Prostate gland (tissue), 2 donors: ENCODE measurements at regions not wholly inside any gene's neighbourhood (a gene's known extent, or its start where the extent isn't known, plus 50 kb on each side); places are given as distances from the start of the nearest gene placed in this dataset.

Experiments
- DNase-seq: peaks from one replicate; pipeline ENCODE4 v3.0.0-alpha.2; 2019; ENCODE audit warnings: low spot score
- H3K27ac ChIP-seq, 2 donors: fragments of 200-600 bp; sonication (generic); 2 replicates each; pipeline ENCODE4 v1.5.1; 2017 to 2019
- H3K27me3 ChIP-seq: fragments of 200-600 bp; sonication (generic); replicated peaks from 2 replicates; pipeline ENCODE4 v1.5.1; 2019; ENCODE audit not compliant: insufficient read depth
- H3K36me3 ChIP-seq, 2 donors: fragments of 200-600 bp; sonication (generic); 1 replicate in 1 of 2; 2 replicates in 1 of 2; pipeline versions ENCODE4 v1.5.1 to v1.8.1; 2017 to 2019
- H3K4me1 ChIP-seq: fragments of 200-600 bp; sonication (generic); replicated peaks from 2 replicates; pipeline ENCODE4 v1.5.1; 2019
- H3K4me3 ChIP-seq, 2 donors: fragments of 200-600 bp; sonication (generic); 2 replicates each; pipeline ENCODE4 v1.5.1; 2017 to 2019
- H3K9me3 ChIP-seq: fragments of 200-600 bp; sonication (generic); 2 replicates; pipeline ENCODE4 v1.5.1; 2017
- POLR2A ChIP-seq: fragments of 450-650 bp; IDR thresholded peaks from one replicate; pipeline ENCODE4 v1.6.1; 2016; ENCODE audit warnings: antibody characterized with exemption, mild to moderate bottlenecking
- POLR2AphosphoS5 ChIP-seq: sonication (generic); formaldehyde crosslinking; IDR thresholded peaks from one replicate; pipeline ENCODE4 v1.6.1; 2017; ENCODE audit warnings: antibody characterized with exemption
- WGBS: methylation state at CpG from one replicate; pipeline ENCODE4 v1.1.5; 2018; 5-methylcytosine and 5-hydroxymethylcytosine counted together
- intact Hi-C: fragments of 100-400 bp; cut with DNase I; formaldehyde crosslinking; loops from one replicate; pipeline ENCODE4 v1.14.2; 2022
- TF ChIP-seq, protein P1 (sequence below), 4 experiments: fragments of 200-600 bp in 2 of 4; fragments of 450-650 bp in 2 of 4; sonication (generic) in 2 of 4; IDR thresholded peaks; 1 replicate in 3 of 4; 2 replicates in 1 of 4; pipeline ENCODE4 v1.5.1; 2016 to 2019; ENCODE audit warnings: antibody characterized with exemption in 4 of 4, mild to moderate bottlenecking in 2 of 4, moderate library complexity in 2 of 4

DNA sequence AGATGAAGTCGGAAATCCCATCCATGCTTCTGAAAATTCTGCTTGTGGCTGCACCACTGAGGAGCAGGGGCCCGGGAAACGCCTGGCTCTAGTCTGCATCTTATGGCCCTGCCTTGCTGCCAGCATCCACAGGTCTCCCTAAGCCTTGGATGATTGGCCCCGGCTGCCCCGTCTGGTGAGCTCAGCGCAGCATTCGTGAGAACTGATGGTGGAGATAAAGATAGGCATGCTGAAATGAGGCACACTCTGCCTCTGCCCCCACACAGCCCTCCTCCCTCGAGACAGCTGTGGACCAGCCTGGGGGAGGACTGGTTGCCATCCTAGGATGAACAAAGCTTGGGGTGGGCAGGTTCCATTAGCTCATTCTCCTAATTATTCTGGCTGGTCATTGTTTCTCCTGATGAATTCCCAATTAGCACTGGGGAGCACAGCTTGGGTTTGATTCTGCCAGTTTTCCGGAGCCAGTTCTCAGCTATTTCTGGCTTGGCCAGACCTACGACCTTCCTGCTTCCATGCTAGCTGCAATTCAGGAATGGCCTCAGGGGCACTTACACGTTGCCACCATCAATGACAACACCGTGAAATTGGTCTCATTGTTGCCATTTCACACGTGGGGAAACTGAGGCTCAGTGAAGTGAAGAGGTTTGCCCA lies 62.8 kb upstream of the CPEB4 start:
- intact Hi-C loops = no loop called here
- Histone ChIP-seq H3K9me3 (no peaks in the 10 kb centered on the region), H3K27ac (no peak overlapping the region), H3K36me3 (no peaks in the 10 kb centered on the region), H3K4me3 (no peak overlapping the region), H3K27me3 (no peaks in the 10 kb centered on the region), H3K4me1 (no peaks in the 10 kb centered on the region)
- TF ChIP-seq, protein P1, sequence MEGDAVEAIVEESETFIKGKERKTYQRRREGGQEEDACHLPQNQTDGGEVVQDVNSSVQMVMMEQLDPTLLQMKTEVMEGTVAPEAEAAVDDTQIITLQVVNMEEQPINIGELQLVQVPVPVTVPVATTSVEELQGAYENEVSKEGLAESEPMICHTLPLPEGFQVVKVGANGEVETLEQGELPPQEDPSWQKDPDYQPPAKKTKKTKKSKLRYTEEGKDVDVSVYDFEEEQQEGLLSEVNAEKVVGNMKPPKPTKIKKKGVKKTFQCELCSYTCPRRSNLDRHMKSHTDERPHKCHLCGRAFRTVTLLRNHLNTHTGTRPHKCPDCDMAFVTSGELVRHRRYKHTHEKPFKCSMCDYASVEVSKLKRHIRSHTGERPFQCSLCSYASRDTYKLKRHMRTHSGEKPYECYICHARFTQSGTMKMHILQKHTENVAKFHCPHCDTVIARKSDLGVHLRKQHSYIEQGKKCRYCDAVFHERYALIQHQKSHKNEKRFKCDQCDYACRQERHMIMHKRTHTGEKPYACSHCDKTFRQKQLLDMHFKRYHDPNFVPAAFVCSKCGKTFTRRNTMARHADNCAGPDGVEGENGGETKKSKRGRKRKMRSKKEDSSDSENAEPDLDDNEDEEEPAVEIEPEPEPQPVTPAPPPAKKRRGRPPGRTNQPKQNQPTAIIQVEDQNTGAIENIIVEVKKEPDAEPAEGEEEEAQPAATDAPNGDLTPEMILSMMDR (IDR thresholded peaks at IDR 0.05) = no peak
- no peak for TF ChIP-seq POLR2A
- TF ChIP-seq POLR2AphosphoS5 = no peak
- 57% methylated on average over 13 of the region's 13 CpGs for WGBS
- no peak for DNase-seq

- DNase-seq = no peak
- TF ChIP-seq POLR2AphosphoS5 = no peak
- TF ChIP-seq POLR2A = no peak
- TF ChIP-seq, protein P1 (IDR thresholded peaks at IDR 0.05) = no peak
- Histone ChIP-seq H3K27ac (no peak overlapping the region), H3K36me3 (no peaks in the 10 kb centered on the region), H3K27me3 (no peaks in the 10 kb centered on the region), H3K9me3 (no peaks in the 10 kb centered on the region), H3K4me1 (no peaks in the 10 kb centered on the region), H3K4me3 (no peak overlapping the region)
- WGBS = 92% methylated on average over 6 of the region's 6 CpGs
- intact Hi-C loops = no loop called here
These were observed 62.1 kb upstream of the CPEB4 start for GRCh38 chr5:173826086-173826427.

DNA sequence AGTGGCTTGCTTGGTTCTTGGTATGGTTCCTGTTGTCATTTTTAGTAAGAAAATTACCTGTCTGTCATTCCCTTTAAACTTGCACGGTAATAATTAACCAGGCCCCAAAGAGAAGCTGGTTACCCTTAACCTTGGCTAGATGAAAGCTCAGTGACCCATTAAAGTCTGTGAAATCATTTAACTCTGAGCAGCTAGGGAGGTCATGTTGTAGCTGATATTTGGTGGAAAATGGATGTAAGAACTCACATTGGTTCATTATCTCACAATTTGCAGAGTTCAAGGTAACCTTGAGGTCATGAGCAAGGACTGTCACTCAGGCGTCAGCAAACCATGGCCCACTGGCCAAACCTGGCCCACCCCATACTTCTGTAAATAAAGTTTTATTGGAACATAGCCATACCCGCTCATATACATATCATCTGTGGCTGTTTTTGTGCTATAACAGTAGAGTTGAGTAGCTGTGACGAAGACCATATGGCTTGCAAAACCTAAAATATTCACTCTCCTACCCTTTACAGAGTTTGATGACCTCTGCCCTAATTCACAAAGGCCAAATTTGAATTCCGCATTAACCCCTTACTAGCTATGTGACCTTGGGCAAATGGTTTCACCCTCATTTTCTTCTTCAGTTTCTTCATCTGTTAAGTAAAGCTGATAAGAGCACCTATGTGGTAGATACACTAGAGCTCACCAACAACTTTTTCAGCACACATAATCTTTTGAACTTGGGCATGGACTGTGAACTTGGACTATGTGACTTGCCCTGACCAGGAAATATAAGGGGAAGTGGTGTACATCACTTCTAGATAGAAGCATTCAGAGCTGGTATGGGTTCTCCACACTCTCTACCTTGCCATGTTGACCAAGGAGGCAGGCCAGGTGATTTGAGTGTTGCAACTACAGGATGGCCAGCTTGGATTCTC lies 61.5 kb upstream of the CPEB4 start:
- no peak for DNase-seq
- Histone ChIP-seq H3K4me1 (no peaks in the 10 kb centered on the region), H3K27ac (no peak overlapping the region), H3K36me3 (no peaks in the 10 kb centered on the region), H3K27me3 (no peaks in the 10 kb centered on the region), H3K9me3 (no peaks in the 10 kb centered on the region), H3K4me3 (no peak overlapping the region)
- over 99% methylated on average over 5 of the region's 5 CpGs for WGBS
- TF ChIP-seq, protein P1 (IDR thresholded peaks at IDR 0.05) = no peak
- TF ChIP-seq POLR2A (no peak), POLR2AphosphoS5 (no peak)
- intact Hi-C loops = no loop called here

DNA sequence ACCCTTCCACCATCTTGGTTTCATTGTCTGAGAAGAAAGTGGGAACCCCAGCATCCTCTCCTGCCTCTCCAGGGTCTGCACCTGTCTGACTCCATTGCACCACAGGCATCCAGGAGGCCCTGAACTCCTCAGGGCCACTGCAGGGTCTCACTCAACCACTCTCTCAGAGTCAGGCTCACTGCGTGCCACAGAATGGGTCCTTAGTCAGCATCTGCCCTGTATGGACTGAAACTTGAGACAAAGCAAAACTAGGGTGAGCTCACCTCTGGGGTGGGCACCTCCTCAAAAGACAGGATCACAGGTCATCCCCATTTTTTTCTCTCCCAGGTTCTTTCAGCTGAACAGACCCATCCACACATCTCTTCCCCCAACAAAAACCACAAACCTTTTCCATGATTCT lies 59.2 kb upstream of the CPEB4 start:
- H3K4me1 ChIP-seq = peaks cover 7% of the 10 kb centered on the region
- TF ChIP-seq, protein P1 (IDR thresholded peaks at IDR 0.05) = no peak
- no peak for TF ChIP-seq POLR2A
- TF ChIP-seq POLR2AphosphoS5 = no peak
- no peak overlapping the region for H3K4me3 ChIP-seq
- H3K36me3 ChIP-seq = no peaks in the 10 kb centered on the region
- WGBS = 73% methylated on average over 1 of the region's 1 CpG
- H3K27ac ChIP-seq = no peak overlapping the region
- no peak for DNase-seq
- no peaks in the 10 kb centered on the region for H3K27me3 ChIP-seq
- intact Hi-C loops = no loop called here
- no peaks in the 10 kb centered on the region for H3K9me3 ChIP-seq
